ENCODE measurements at regions not wholly inside any gene's neighbourhood (a gene's known extent, or its start where the extent isn't known, plus 50 kb on each side); places are given as distances from the start of the nearest gene placed in this dataset.

GRCh38 chr4:124946696-124947095 lies 234.2 kb upstream of the ANKRD50 start:
- no peak overlapping the region for H2AFZ ChIP-seq (ENCODE audit: insufficient read depth, low read depth, low read length, poor library complexity, severe bottlenecking)
- intact Hi-C loops (cut with micrococcal nuclease): no loop called here

GRCh38 chr4:124945422-124945821 lies 232.9 kb upstream of the ANKRD50 start:
- Mint-ChIP-seq H3K27ac (no peak overlapping the region), H3K4me3 (no peak overlapping the region), H3K9me3 (peaks cover 0 to 4% (median 0%) of the 10 kb centered on the region in 7 donors), H3K4me1 (no peaks in the 10 kb centered on the region), H3K27me3 (ENCODE audit: low read depth in 3 of 3) (no peaks in the 10 kb centered on the region), H3K36me3 (no peaks in the 10 kb centered on the region)
- Histone ChIP-seq H3K27me3 (ENCODE audit: control insufficient read depth in 2 of 2, insufficient read depth in 2 of 2, low read length in 2 of 2) (no peaks in the 10 kb centered on the region), H4K20me1 (ENCODE audit: insufficient read depth, low read length) (no peaks in the 10 kb centered on the region), H3K4me1 (ENCODE audit: control insufficient read depth in 1 of 2, insufficient read depth in 2 of 2, low read length in 2 of 2) (no peaks in the 10 kb centered on the region), H3K9ac (ENCODE audit: insufficient read depth, low read length, poor library complexity, severe bottlenecking) (no peak overlapping the region), H2AFZ (ENCODE audit: insufficient read depth, low read depth, low read length, poor library complexity, severe bottlenecking) (no peak overlapping the region), H3K9me3 (replicated peaks in 1 of 2; ENCODE audit: control insufficient read depth in 1 of 2, insufficient read depth in 1 of 2, low read length in 2 of 2) (peaks cover 0 to 3% of the 10 kb centered on the region in 2 donors), H3K4me2 (replicated peaks; ENCODE audit: extremely low read depth, low read length, poor library complexity, severe bottlenecking) (no peak overlapping the region), H3K27ac (ENCODE audit: low read depth in 1 of 2, low read length in 2 of 2) (no peak overlapping the region), H3K79me2 (ENCODE audit: insufficient read depth, low read length) (no peaks in the 10 kb centered on the region), H3K36me3 (replicated peaks in 1 of 2; ENCODE audit: control insufficient read depth in 1 of 2, insufficient read depth in 2 of 2, low read length in 2 of 2) (no peaks in the 10 kb centered on the region), H3K4me3 (replicated peaks in 1 of 3; ENCODE audit: low read depth in 2 of 3, low read length in 3 of 3) (no peak overlapping the region)
- intact Hi-C loops (cut with micrococcal nuclease): no loop called here
- WGBS (ENCODE audit: insufficient coverage): no CpG with 5 or more reads among the region's 1 CpG
- DNase-seq: no peak
- no peak for TF ChIP-seq CTCF (IDR thresholded peaks at IDR 0.05)

More at GRCh38 chr4:124946696-124947095, 234.2 kb upstream of the ANKRD50 start:
- H3K4me2 ChIP-seq (replicated peaks; ENCODE audit: extremely low read depth, low read length, poor library complexity, severe bottlenecking): no peak overlapping the region
- peaks cover 0 to 3% of the 10 kb centered on the region in 2 donors for H3K9me3 ChIP-seq (replicated peaks in 1 of 2; ENCODE audit: control insufficient read depth in 1 of 2, insufficient read depth in 1 of 2, low read length in 2 of 2)
- Mint-ChIP-seq H3K36me3 (no peaks in the 10 kb centered on the region), H3K9me3 (peaks cover 0 to 8% (median 2%) of the 10 kb centered on the region in 7 donors), H3K27me3 (ENCODE audit: low read depth in 3 of 3) (no peaks in the 10 kb centered on the region), H3K4me1 (no peaks in the 10 kb centered on the region), H3K4me3 (no peak overlapping the region), H3K27ac (no peak overlapping the region)
- H3K4me1 ChIP-seq (ENCODE audit: control insufficient read depth in 1 of 2, insufficient read depth in 2 of 2, low read length in 2 of 2): no peaks in the 10 kb centered on the region
- DNase-seq: no peak
- 46% methylated on average over 1 of the region's 2 CpGs for WGBS (ENCODE audit: insufficient coverage)
- no peaks in the 10 kb centered on the region for H3K27me3 ChIP-seq (ENCODE audit: control insufficient read depth in 2 of 2, insufficient read depth in 2 of 2, low read length in 2 of 2)
- no peak for TF ChIP-seq CTCF (IDR thresholded peaks at IDR 0.05)
- H3K4me3 ChIP-seq (replicated peaks in 1 of 3; ENCODE audit: low read depth in 2 of 3, low read length in 3 of 3): no peak overlapping the region
- H3K9ac ChIP-seq (ENCODE audit: insufficient read depth, low read length, poor library complexity, severe bottlenecking): no peak overlapping the region
- no peaks in the 10 kb centered on the region for H3K79me2 ChIP-seq (ENCODE audit: insufficient read depth, low read length)
- H4K20me1 ChIP-seq (ENCODE audit: insufficient read depth, low read length): no peaks in the 10 kb centered on the region
- no peaks in the 10 kb centered on the region for H3K36me3 ChIP-seq (replicated peaks in 1 of 2; ENCODE audit: control insufficient read depth in 1 of 2, insufficient read depth in 2 of 2, low read length in 2 of 2)
- no peak overlapping the region for H3K27ac ChIP-seq (ENCODE audit: low read depth in 1 of 2, low read length in 2 of 2)
